Cerebellar nuclear complex (tissue), 1 donor: ENCODE measurements at regions not wholly inside any gene's neighbourhood (a gene's known extent, or its start where the extent isn't known, plus 50 kb on each side); places are given as distances from the start of the nearest gene placed in this dataset.
"Not testable (repeated sequence)": the region's sequence is repeated elsewhere in the genome, so short reads cannot be mapped to it uniquely, and the experiment has no call there.

Experiments
- DNase-seq, 2 experiments: peaks; one replicate each; lab custom pipeline; 2025; lab: John Stamatoyannopoulos, UW

DNA sequence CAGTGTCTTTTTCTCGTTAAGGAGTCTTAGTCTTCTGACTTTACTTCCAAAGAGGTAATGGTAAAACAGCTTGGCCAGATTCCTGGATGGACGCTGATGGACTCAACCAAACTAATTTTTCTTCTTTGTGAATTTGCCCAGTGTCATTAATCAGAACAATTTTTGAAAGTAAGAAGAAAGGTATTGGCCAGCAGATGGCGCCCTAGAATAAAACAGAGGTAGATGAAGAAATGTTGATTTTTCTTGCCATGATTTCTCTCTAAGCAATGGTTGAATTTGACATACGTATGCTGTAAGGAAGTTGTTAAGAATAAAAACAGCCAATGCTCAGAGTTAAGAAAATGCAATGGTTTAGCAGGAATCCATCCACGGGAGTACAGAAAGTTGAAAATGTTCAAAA, 500.0 kb downstream of the DIRAS2 start:
- no peak for DNase-seq

DNA sequence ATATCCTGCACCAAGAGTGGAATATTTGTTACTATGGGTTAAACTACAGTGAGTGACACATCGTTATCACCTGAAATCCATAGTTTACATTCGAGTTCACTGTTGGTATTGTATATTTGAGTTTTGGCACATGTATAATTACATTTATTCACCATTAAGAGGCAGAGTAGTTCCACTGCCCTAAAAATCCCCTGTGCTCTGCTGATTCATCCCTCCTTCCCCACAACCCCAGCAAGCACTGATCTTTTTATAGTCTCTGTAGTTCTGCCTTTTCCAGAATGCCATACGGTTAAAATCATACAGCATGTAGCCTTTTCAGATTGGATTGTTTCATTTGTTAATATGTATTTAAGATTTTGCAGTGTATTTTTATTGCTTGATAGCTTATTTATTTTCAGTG, 495.2 kb downstream of the DIRAS2 start:
- DNase-seq: no peak

DNA sequence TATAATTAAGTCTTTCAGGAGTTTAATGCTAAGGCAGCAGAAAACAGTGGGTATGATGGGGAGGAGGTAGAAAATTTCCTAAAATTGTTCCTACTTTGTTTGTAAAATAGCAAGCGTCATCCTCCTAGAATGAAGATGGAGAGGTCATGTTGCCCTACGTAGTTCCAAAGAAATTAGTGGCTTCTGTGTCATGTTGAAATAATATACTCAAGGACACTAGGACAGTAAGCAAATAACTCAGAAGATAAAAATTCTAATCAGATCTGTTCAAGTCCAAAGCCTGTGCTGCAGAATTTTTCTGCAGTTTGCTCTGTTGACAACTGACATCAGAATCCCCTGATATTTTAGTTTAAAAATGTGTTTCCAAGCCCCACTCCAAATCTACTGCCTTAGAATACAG, 486.3 kb downstream of the DIRAS2 start:
- no peak for DNase-seq

DNA sequence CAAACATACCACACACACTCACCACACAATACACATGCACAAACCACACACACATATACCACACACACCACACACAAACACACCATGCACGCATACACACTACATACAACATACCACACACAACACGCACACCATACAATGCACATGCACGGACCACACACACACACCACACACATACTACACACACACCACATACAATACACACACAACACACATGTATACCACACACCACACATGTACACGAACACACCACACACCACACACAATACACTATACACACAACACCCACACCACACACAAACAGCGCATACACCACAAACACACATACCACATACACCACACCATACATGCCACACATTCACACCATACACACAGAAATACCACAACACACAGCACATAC, 480.3 kb downstream of the DIRAS2 start:
- DNase-seq: no peak

DNA sequence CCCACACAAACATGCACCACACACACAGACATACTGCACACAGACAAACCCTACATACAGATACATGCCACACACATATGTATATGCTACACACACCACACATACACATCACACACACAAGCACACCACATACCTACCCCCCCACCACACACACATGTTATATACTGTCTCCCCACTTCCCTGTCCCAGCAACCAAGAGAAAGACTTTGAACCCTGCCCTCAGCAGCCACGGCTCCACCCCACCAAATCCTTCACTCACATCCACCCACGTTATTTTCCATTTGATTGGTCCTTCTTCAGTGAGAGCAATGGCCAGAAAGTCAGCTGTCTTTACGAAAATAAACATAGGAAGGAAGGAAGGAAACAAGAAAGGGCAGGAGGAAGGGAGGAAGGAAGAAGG, 479.8 kb downstream of the DIRAS2 start:
- DNase-seq: no peak

DNA sequence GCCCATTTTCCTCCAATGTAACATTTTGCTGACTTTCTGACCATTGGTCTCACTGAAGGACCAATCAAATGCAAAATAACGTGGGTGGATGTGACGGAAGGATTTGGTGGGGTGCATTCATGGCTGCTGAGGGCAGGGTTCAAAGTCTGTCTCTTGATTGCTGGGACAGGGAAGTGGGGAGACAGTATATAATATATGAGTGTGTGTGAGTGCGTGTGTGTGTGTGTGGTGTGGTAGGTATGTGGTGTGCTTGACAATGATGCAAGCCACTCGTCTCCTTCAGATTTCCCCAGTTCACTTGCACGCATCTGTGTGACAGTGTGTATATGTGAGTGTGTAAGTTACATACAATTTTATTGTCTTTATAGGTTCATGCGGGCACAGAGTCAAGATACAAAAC, 477.3 kb downstream of the DIRAS2 start:
- no peak for DNase-seq

DNA sequence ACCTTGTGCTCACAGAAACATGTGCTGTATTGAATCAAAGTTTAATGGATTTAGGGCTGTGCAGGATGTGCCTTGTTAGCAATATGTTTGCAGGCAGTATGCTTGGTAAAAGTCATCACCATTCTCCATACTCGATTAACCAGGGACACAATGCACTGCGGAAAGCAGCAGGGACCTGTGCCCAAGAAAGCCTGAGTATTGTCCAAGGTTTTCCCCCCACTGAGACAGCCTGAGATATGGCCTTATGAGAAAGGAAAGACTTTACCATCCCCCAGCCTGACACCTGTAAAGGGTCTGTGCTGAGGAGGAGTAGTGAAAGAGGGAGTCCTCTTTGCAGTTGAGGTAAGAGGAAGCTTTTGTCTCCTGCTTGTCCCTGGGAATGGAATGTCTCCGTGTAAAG, 476.2 kb downstream of the DIRAS2 start:
- DNase-seq: not testable (repeated sequence)

DNA sequence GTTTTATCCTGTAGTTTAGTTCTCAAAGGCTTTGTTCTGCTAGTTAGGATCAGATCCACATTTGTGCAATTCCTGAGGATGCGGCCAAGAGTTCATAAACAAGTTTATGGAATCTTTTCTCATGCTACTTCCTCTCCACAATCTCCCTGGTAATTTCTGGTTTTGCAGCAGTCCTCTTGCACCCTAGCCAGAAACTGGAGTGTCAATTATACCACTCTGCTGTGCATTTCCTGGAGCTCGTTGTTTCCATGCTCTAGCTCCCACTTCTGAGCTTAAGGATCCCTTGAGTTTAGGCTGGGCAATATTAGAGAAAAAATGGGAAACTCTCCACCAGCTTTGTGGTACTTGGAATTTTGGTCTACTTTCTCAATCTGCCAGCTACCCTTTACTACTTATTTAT, 474.7 kb downstream of the DIRAS2 start:
- DNase-seq: no peak

DNA sequence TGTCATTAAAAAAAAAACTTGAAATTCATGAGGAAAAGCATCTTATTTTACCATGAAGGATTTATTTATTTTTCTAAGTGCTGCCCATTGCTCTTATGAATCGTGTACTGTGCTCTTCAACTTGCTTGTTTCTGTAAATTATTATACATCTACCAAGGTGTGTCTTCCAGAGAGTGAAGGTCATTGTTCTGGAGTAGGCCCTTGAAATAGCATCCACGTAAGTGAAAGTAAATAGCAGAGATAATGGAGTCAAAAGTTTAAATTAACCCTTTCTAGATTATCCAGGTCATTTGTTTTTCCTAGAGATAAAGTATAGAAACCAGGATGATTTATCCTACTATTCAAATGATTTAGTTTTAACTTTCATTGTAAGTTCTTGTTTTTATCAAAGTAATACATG, 473.1 kb downstream of the DIRAS2 start:
- no peak for DNase-seq

DNA sequence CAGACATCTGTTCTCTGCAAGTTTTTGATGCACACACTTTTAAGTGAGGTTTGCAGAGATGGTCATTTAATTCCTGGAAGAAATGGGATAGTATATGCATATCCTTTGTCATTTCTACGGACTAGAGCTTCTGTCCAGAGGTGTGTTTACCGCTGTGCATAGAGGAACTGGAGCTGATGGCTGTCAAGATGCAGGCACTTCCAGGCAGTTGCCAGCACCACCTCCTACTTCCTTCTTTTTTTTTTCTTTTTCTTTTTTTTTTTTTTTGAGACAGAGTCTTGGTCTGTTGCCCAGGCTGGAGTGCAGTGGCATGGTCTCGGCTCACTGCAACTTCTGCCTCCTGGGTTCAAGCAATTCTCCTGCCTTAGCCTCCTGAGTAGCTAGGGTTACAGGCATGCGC, 468.7 kb downstream of the DIRAS2 start:
- not testable (repeated sequence) for DNase-seq

DNA sequence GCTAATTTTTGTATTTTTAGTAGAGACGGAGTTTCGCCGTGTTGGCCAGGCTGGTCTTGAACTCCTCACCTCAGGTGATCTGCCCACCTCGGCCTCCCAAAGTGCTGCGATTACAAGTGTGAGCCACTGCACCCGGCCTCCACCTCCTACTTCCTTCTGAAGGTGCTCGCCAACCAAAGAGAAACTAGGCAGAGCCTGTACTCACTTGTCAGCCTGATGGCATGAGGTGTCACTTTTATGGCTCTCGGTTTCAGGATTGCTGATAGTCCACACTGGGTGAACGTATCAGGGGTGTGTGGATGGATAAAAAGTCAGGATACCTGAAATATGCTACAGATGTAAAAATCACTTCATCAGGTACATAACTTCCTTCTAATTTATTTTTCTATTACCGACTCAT, 468.3 kb downstream of the DIRAS2 start:
- DNase-seq: not testable (repeated sequence)

DNA sequence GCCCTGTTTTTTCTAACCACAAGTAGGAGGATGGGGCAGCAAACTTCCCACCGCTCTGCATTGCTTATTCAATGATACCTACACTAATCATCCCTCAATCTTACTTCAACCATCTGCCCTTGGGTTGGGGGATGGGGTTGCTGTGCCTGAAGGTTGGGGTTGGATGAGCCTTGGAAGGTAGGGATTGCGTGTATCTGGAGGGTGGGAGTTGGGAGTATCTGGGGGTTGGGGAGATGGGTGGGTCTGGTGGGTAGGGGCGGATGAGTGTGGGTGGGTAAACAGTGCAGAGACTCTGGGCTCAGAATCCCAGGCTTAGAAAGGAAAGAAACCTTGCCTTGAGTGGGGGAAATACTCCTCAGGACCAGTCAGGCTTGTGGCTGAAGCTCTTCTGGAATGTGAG, 467.4 kb downstream of the DIRAS2 start:
- no peak for DNase-seq

DNA sequence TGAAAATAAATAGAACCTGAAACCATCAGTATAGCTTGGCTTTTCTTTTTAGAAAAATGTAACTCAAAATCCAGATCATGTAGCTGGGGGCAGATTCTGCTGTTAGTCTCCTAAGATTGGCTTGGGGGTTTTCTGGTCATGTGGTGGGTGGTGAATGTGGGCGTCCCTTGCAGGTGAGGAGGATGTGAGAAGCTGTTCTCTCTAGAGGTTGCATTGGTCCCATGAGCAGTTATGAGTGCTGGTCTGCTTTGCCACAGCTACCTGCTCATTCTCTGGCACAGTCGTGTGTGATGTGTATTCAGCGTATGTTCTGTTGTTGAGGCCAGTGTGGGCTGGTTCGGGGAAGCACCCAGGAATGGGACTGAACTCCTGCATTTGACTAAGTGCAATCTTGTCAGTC, 466.8 kb downstream of the DIRAS2 start:
- no peak for DNase-seq

DNA sequence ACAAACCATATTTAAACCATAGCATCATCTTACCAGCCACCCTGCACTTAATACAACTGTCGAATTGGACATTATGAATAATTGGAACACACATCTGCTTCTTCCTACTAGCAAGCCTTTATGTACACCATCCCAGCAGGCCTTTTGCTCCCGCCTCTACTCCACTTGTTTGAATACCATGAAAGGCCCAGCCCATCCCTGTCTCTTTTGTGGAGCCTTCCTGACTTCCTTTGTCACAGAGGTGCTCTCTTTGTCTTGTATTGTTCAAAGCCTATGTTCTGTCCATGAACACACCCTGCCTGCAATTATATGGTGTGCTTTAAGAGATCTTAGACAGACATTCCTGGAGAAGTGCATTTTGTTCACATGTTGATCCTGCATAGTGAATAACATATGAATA, 465.7 kb downstream of the DIRAS2 start:
- DNase-seq: no peak

DNA sequence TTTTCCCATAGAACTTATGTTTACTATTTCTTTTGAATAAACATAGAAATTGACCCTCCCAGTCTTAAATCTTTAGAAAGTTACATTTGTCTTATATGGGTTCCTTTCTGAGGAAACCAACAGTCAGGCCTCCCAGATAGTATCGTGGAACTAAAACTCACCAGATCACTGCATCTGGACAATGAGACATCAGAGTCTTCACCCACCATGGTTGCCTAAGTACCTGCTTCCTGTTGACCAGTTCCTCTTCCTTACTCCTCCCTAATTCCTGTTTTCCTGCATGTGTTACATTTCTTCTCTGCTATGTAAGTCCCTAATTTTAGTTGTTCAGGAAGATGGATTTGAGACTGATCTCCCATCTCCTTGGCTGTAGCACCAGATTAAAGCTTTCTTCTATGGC, 462.2 kb downstream of the DIRAS2 start:
- no peak for DNase-seq

DNA sequence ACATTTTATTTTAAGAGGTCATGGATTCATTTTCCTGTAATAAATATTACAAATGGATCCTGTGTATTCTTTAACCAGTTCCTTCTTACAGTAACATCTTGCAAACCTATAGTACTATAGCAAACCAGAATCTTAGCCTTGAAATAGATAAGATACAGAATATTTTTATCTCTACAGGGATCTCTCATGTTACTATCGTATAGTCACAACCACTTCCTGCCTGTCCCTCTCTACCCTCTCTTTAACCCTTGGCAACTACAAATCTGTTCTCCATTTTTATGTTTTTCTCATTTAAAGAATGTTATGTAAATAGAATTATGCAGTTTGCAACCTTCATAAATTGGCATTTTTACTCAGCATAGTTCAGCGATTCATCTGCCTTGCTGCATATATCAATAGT, 454.0 kb downstream of the DIRAS2 start:
- DNase-seq: no peak

DNA sequence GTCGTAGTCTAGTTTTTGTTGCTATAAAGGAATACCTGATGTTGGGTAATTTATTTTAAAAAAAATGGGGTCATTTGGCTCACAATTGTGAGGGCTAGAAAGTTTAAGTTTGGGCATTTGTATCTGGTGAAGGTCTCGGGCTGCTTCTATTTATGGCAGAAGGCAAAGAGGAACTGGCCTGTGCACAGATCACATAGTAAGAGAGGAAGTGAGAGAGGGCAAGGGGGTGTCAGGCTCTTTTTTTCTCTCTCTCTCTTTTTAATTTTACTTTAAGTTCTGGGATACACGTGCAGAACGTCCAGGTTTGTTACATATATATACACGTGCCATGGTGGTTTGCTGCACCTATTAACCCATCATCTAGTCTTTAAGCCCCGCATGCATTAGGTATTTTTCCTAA, 453.3 kb downstream of the DIRAS2 start:
- DNase-seq: no peak

DNA sequence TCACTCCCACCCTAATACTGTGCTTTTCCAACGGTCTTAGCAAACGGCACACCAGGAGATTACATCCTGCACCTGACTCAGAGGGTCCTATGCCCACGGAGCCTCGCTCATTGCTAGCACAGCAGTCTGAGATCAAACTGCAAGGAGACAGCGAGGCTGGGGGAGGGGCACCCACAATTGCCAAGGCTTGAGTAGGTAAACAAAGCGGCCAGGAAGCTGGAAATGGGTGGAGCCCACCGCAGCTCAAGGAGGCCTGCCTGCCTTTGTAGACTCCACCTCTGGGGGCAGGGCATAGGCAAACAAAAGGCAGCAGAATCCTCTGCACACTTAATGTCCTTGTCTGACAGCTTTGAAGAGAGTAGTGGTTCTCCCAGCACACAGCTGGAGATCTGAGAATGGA, 450.2 kb downstream of the DIRAS2 start:
- DNase-seq: not testable (repeated sequence)

DNA sequence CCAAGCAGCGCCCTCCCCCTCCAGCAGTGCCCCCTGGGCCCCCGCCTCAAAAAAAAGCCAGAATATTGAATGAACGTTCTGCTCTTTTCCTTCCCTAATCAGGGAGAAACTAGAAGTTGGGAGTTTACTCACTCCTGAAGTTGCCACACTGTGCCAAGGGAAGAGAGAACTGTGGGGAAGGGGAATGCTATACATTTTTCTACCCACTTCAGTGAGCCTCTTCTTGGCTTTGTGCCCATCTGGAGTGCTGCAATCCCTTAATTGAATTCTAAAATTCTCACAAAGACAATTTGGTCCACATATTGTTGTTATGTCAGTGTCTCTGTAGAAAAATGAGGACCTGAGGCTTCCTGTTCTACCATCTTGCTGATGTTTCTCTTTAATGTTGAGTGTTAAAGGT, 443.7 kb downstream of the DIRAS2 start:
- DNase-seq: no peak

DNA sequence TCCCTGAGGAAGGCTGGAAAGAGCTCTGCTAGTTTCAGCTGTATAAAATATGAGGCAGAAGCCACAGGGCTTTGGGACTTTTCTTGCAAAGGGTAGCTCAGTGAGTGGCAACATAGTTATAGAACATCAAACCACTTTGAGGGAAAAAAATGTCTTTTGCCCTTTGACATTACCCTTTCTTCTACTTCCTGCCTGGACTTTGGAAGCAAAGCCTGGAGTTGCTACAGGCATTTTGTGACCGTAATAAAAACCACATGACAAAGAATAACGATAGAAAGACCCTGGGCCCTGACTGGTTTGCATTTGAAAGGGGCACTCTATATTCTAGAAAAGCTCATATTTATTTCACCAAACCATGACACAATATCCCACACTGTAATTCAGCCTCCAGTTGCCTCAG, 440.9 kb downstream of the DIRAS2 start:
- no peak for DNase-seq

DNA sequence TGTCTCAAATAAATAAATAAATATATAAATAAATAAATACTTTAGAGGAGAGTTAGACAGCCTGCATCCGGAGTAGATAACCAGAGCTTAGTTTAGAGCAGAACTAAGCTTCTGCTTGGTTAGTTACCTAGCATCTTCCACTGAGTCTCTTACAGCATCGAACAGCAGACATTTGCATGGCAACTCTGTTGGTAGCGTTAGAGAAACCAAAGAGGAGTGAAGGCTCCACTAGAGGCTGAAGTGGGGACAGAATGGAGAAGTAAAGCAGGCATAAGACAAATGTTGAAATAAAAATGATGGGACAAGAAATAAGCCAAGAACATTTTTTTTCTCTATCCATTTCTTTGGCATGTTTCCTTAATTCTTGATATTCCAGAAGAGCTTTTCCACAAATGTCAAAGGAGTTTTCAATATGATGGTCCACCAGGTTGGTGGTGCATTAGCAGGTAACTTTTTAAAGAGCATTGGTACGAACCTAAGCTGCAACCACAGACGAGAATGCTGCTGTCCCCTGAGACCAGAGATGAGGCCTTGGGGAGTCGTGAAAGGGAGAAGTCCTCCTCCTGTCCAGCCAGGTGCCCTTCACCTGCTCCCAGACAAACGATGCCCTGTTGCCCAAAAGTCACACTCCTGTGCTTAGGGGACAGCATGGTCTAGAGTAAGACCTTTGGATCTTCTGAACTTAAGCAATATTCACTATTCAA, 438.3 kb downstream of the DIRAS2 start:
- no peak for DNase-seq

DNA sequence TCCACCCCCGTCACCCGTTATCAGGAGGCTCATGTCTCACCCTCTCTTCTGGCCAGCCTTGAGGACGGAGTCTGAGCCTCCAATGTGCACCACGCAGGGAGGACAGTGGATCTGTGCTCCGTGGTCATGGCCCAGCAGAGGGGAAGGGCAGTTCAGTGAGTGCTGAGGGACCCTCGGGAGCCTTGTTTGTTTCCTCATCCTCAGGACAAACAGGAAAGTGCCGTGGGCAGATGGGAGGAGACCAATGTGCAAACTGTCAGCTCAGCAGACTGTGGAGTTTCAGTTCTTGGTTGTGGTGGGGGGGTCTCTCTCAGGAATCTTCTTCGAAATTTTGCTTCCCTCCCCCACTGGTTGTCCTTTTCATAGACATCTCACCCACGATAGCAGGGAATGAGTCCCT, 429.6 kb downstream of the DIRAS2 start:
- DNase-seq: not testable (repeated sequence)

DNA sequence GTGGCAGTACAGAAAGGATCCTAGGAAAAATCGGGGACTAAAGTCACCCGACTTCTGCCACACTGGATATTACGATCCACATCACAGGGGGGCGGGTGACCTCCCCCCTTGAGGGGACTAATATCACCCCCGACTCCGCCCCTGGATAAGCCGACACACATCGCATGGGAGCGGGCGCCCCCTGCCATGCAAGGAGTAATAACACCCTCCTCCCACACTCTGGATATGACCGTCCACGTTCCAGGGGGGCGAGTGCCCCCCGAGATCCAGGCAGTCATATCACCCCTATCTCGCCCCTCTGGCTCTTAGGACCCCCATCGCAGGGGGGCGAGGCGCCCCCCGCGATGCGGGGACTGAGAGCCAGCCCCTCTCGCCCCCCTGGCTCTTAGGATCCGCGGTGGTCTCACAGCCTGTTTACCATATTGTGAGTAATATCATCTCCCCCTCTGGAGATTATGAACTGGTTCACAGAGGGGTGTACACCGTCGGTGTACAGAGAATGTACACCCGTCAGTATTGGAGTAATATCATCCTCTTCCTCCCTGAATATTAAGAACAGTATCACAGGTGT, 423.0 kb downstream of the DIRAS2 start:
- no peak for DNase-seq

DNA sequence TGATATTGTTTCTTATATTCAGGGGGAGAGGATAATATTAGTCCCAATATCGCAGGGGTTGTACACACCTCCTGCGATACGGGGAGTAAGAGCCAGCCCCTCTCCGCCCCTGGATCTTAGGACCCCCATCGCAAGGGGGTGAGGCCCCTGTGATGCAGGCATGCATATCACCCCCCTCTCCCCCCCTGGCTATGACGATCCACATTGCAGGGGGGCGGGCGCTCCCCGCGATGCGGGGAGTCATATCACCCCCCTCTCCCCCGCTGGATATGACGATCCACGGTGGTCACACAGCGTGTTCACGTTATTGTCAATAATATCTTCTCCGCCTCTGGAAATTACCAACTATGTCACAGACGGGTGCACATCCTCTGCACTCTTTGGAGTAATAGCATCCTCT, 420.7 kb downstream of the DIRAS2 start:
- not testable (repeated sequence) for DNase-seq
